Heart right ventricle (tissue), 16 donors: ENCODE measurements at regions not wholly inside any gene's neighbourhood (a gene's known extent, or its start where the extent isn't known, plus 50 kb on each side); places are given as distances from the start of the nearest gene placed in this dataset.

Source experiments
- ATAC-seq, 8 donors: fragments of 200-7000 bp; cut with Tn5 transposase; one replicate each; pipeline ENCODE4 v1.9.1; 2020; ENCODE audit warnings: mild to moderate bottlenecking in 8 of 8, moderate library complexity in 8 of 8, moderate number of reproducible peaks in 1 of 8
- DNase-seq, 2 donors: peaks; one replicate each; pipeline ENCODE4 v3.0.0-alpha.2; 2020
- H3K27ac ChIP-seq, 10 donors: fragments of 200-600 bp; sonication (generic) in 2 of 10; one replicate each; pipeline versions ENCODE4 v1.5.0 to v1.8.0; 2020 to 2022; ENCODE audit warnings: mild to moderate bottlenecking in 3 of 10
- H3K27me3 ChIP-seq, 7 donors: fragments of 200-600 bp; one replicate each; pipeline ENCODE4 v1.8.0; 2021 to 2022; ENCODE audit warnings: mild to moderate bottlenecking in 2 of 7
- H3K36me3 ChIP-seq, 9 donors: fragments of 200-600 bp; sonication (generic) in 1 of 9; one replicate each; pipeline versions ENCODE4 v1.5.0 to v1.8.0; 2020 to 2022; ENCODE audit warnings: mild to moderate bottlenecking in 2 of 9
- H3K4me1 ChIP-seq, 9 donors: fragments of 200-600 bp; sonication (generic) in 1 of 9; one replicate each; pipeline versions ENCODE4 v1.5.0 to v1.8.0; 2020 to 2022; ENCODE audit warnings: mild to moderate bottlenecking in 4 of 9
- H3K4me3 ChIP-seq, 10 donors: fragments of 200-600 bp; sonication (generic) in 2 of 10; one replicate each; pipeline versions ENCODE4 v1.5.0 to v1.8.0; 2020 to 2022; ENCODE audit warnings: mild to moderate bottlenecking in 7 of 10, moderate library complexity in 2 of 10
- H3K9me3 ChIP-seq, 11 donors: fragments of 200-600 bp in 10 of 11; sonication (generic) in 2 of 11; one replicate each; pipeline versions ENCODE4 v1.5.0 to v1.8.0; 2013 to 2022; ENCODE audit warnings: mild to moderate bottlenecking in 2 of 11, control low read depth in 1 of 11, moderate library complexity in 1 of 11
- CTCF ChIP-seq, 9 donors: fragments of 200-600 bp; sonication (generic) in 2 of 9; IDR thresholded peaks; one replicate each; pipeline versions ENCODE4 v1.5.0 to v1.8.0; 2021 to 2022; ENCODE audit warnings: antibody characterized with exemption in 9 of 9, mild to moderate bottlenecking in 5 of 9, moderate library complexity in 1 of 9
- WGBS, 2 donors: extraction: QIAGEN DNeasy Blood & Tissue Kit; methylation state at CpG; one replicate each; pipeline ENCODE4 v1.1.7; 2013; ENCODE audit warnings: inconsistent platforms in 1 of 2; 5-methylcytosine and 5-hydroxymethylcytosine counted together
- intact Hi-C, 10 donors: fragments of 100-400 bp; cut with DNase I; formaldehyde crosslinking; loops; one replicate each; pipeline versions ENCODE4 v1.11.1 to v1.14.2; 2022
- donor health status: Arrhythmogenic right ventricular cardiomyopathy.
- donor health status: ischemic (EF 13 %, LVEDD 7.1; RV severe dilation, severe dysfunction).
- donor health status: healthy with polysubstance abuse.
- donor health status: DM: no; HTN: yes; CAD: no.
- donor health status: DM: no; HTN: no; CAD: no.
- donor health status: ischemic (EF 25% LVEDD 6.9; RV normal size, moderate dysfunction).
- donor health status: ischemic (EF 25% LVEDD 5.7; RV mildly dilated, moderate dysfunction).
- donor health status: healthy.
- donor health status: DM: yes; HTN: yes; CAD: no.
- donor health status: Ischemic cardiomyopathy.
- donor health status: ischemic (EF 35%, LVEDD 5.7; RV mildly dilated, moderate dysfunction).
- donor health status: nonischemic (EF 11% LVEDD 7.7; RV severe dilation, severe dysfunction).
- donor health status: DM: yes; HTN: yes; CAD: no.
- donor health status: PGD.
- donor health status: ischemic (EF 29% LVEDD 5.4; RV normal size, mild dysfunction).
- donor health status: nonischemic (EF 23%, LVEDD 6.1; RV moderate dilation, normal function).

- Histone ChIP-seq H3K27me3 (no peaks in the 10 kb centered on the region), H3K4me3 (no peak overlapping the region), H3K9me3 (no peaks in the 10 kb centered on the region), H3K36me3 (no peaks in the 10 kb centered on the region), H3K4me1 (peaks cover 0 to 34% (median 16%) of the 10 kb centered on the region in 9 donors), H3K27ac (no peak overlapping the region)
- intact Hi-C loops = no loop called here
- TF ChIP-seq CTCF (IDR thresholded peaks at IDR 0.05) = no peak
- ATAC-seq (no peak), DNase-seq (no peak)
Measured at GRCh38 chr1:56034222-56034621, 545.1 kb downstream of the PLPP3 start.

GRCh38 chr1:56033321-56034037 is 545.9 kb downstream of the PLPP3 start:
- no peaks in the 10 kb centered on the region for H3K9me3 ChIP-seq
- H3K27ac ChIP-seq = no peak overlapping the region
- ATAC-seq (peak in 3 of 8 donors; percentile 19 to 50 (median 33)), DNase-seq (no peak)
- H3K4me1 ChIP-seq = peaks cover 0 to 34% (median 16%) of the 10 kb centered on the region in 9 donors
- H3K4me3 ChIP-seq = no peak overlapping the region
- intact Hi-C loops = no loop called here
- WGBS, 2 donors = 62 to 69% methylated on average over 3 of the region's 3 CpGs
- H3K27me3 ChIP-seq = no peaks in the 10 kb centered on the region
- TF ChIP-seq CTCF (IDR thresholded peaks at IDR 0.05) = no peak
- no peaks in the 10 kb centered on the region for H3K36me3 ChIP-seq

GRCh38 chr1:56032096-56032676 is 547.2 kb downstream of the PLPP3 start:
- peaks cover 0 to 34% (median 16%) of the 10 kb centered on the region in 9 donors for H3K4me1 ChIP-seq
- intact Hi-C loops = no loop called here
- H3K27me3 ChIP-seq = no peaks in the 10 kb centered on the region
- no peak for TF ChIP-seq CTCF (IDR thresholded peaks at IDR 0.05)
- WGBS, 2 donors = 74 to 83% methylated on average over 3 of the region's 3 CpGs
- H3K27ac ChIP-seq = no peak overlapping the region
- H3K9me3 ChIP-seq = no peaks in the 10 kb centered on the region
- no peak for DNase-seq
- ATAC-seq = peak in 1 of 8 donors; percentile 16
- no peaks in the 10 kb centered on the region for H3K36me3 ChIP-seq
- H3K4me3 ChIP-seq = no peak overlapping the region

GRCh38 chr1:56031001-56031400 is 548.4 kb downstream of the PLPP3 start:
- ATAC-seq (no peak), DNase-seq (no peak)
- peaks cover 0 to 28% (median 16%) of the 10 kb centered on the region in 9 donors for H3K4me1 ChIP-seq
- H3K27ac ChIP-seq = no peak overlapping the region
- H3K9me3 ChIP-seq = no peaks in the 10 kb centered on the region
- H3K27me3 ChIP-seq = no peaks in the 10 kb centered on the region
- no peaks in the 10 kb centered on the region for H3K36me3 ChIP-seq
- 95 to 97% methylated on average over 3 of the region's 3 CpGs for WGBS, 2 donors
- intact Hi-C loops = no loop called here
- H3K4me3 ChIP-seq = peak overlapping the region in 1 of 10 donors; percentile 10
- TF ChIP-seq CTCF (IDR thresholded peaks at IDR 0.05) = no peak
